ENCODE measurements at regions not wholly inside any gene's neighbourhood (a gene's known extent, or its start where the extent isn't known, plus 50 kb on each side); places are given as distances from the start of the nearest gene placed in this dataset.
A peak's percentile ranks its signal among the peaks of the same experiment; 100 is the strongest.

DNA sequence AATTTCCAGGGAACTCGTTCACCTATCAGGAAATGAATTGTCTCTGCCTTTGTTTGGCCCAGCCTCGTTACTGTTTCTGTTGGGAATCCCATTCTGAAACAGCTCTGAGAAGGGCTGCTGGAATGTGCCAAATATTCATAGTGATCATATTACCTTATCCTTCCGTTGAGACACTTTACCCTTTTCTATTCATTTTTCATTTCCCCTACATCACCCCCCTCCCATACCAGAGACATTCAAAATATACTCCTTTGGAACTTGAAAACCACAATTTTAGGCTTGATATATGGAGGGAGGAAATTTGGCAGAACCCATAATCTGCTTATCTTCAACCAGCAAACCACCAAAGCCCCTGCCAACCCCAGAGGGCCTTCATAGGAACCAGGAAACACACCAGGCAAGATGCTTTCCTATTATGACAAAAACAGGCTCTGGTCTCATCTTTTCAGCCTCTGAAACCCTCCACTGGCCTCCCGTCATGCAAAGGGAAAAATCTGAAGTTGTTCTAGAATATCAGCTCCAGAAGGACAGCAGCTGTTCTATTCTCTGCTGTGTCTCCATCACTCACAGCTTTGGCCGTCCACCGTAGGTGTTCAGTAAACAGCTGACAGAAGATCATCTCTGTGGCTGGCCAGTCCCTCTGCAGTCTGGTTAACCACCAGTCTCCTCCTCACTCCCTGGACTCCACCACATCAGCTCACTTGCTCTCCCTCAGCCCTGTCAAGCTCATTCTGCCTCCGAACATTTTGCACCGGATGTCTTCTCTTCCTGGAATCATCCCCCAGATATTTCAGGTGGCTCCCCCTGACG is 217.2 kb upstream of the WWC1 start:
- H3K36me3 ChIP-seq (ENCODE audit: control insufficient read depth, insufficient read depth, low read length): no peaks in the 10 kb centered on the region
- Mint-ChIP-seq H3K36me3 (ENCODE audit: low read depth) (no peaks in the 10 kb centered on the region), H3K9me3 (peaks cover 3% of the 10 kb centered on the region), H3K4me3 (no peak overlapping the region), H3K27ac (no peak overlapping the region), H3K27me3 (ENCODE audit: insufficient read depth) (peaks cover 24% of the 10 kb centered on the region), H3K4me1 (no peaks in the 10 kb centered on the region)
- 83 to 84% methylated on average over 9 of the region's 9 CpGs for WGBS, 2 experiments (ENCODE audit: insufficient coverage in 1 of 2, insufficient read length in 1 of 2)
- no peaks in the 10 kb centered on the region for H3K9me3 ChIP-seq (ENCODE audit: control insufficient read depth, low read length)
- no peak overlapping the region for H3K9ac ChIP-seq (ENCODE audit: extremely low read depth, low read length, poor library complexity, severe bottlenecking)
- H3K27ac ChIP-seq (ENCODE audit: low read depth, low read length): no peak overlapping the region
- TF ChIP-seq, protein P1, sequence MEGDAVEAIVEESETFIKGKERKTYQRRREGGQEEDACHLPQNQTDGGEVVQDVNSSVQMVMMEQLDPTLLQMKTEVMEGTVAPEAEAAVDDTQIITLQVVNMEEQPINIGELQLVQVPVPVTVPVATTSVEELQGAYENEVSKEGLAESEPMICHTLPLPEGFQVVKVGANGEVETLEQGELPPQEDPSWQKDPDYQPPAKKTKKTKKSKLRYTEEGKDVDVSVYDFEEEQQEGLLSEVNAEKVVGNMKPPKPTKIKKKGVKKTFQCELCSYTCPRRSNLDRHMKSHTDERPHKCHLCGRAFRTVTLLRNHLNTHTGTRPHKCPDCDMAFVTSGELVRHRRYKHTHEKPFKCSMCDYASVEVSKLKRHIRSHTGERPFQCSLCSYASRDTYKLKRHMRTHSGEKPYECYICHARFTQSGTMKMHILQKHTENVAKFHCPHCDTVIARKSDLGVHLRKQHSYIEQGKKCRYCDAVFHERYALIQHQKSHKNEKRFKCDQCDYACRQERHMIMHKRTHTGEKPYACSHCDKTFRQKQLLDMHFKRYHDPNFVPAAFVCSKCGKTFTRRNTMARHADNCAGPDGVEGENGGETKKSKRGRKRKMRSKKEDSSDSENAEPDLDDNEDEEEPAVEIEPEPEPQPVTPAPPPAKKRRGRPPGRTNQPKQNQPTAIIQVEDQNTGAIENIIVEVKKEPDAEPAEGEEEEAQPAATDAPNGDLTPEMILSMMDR (conservative IDR thresholded peaks at IDR 0.05): no peak
- H3K4me1 ChIP-seq (ENCODE audit: control insufficient read depth, insufficient read depth, low read length): no peaks in the 10 kb centered on the region
- DNase-seq: no peak
- no peaks in the 10 kb centered on the region for H3K27me3 ChIP-seq (ENCODE audit: control insufficient read depth, insufficient read depth, low read length, poor library complexity, severe bottlenecking)
- no peak overlapping the region for H3K4me3 ChIP-seq (ENCODE audit: low read length)

DNA sequence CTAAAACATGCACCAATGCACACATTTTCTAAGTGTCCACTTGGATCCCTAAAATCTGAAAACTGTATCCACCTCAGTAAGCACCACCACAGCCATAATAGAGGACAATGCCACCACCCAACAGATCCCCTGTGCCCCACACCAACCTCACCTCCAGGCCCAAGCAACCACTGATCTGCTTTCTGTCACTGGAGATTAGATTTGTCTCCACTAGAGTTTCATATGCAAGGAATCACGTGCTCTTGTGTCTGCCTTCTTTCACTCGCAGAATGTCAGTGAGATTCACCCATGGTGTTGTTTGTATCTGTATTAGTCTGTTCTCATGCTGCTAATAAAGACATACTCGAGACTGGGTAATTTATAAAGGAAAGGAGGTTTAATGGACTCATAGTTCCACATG is 216.1 kb upstream of the WWC1 start:
- no peak overlapping the region for H3K4me3 Mint-ChIP-seq
- TF ChIP-seq, protein P1 (conservative IDR thresholded peaks at IDR 0.05): no peak
- no peak for DNase-seq
- H3K27me3 Mint-ChIP-seq (ENCODE audit: insufficient read depth): peaks cover 24% of the 10 kb centered on the region
- H3K9me3 Mint-ChIP-seq: peaks cover 3% of the 10 kb centered on the region
- Histone ChIP-seq H3K27me3 (ENCODE audit: control insufficient read depth, insufficient read depth, low read length, poor library complexity, severe bottlenecking) (no peaks in the 10 kb centered on the region), H3K4me1 (ENCODE audit: control insufficient read depth, insufficient read depth, low read length) (no peaks in the 10 kb centered on the region), H3K27ac (ENCODE audit: low read depth, low read length) (no peak overlapping the region), H3K9me3 (ENCODE audit: control insufficient read depth, low read length) (no peaks in the 10 kb centered on the region), H3K9ac (ENCODE audit: extremely low read depth, low read length, poor library complexity, severe bottlenecking) (no peak overlapping the region), H3K4me3 (ENCODE audit: low read length) (no peak overlapping the region), H3K36me3 (ENCODE audit: control insufficient read depth, insufficient read depth, low read length) (no peaks in the 10 kb centered on the region)
- 93 to 100% methylated on average over 2 to 3 of the region's 3 CpGs for WGBS, 2 experiments (ENCODE audit: insufficient coverage in 1 of 2, insufficient read length in 1 of 2)
- no peaks in the 10 kb centered on the region for H3K4me1 Mint-ChIP-seq
- H3K36me3 Mint-ChIP-seq (ENCODE audit: low read depth): no peaks in the 10 kb centered on the region
- H3K27ac Mint-ChIP-seq: no peak overlapping the region

DNA sequence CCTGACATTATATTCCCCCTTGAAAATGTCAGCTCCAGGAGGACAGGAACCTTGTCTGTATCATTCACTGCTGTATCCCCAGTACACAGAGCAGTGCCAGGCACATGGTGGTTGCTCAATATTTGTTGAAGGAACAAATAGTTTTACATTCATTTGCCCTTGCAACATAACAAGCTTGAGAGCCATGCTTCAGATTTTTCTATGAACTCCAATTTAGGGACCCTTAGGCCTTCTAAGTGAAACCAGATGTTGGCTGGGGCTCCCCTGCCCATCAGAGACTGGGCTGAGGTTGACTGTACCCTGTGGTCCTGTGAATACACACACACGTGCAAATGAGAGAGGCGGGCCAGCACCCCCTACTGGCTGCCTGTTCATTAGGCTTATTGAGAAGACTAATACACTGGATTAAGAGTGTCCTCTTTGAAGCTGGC is 214.9 kb upstream of the WWC1 start:
- H3K9me3 Mint-ChIP-seq: peaks cover 4% of the 10 kb centered on the region
- no peaks in the 10 kb centered on the region for H3K36me3 Mint-ChIP-seq (ENCODE audit: low read depth)
- Histone ChIP-seq H3K27me3 (ENCODE audit: control insufficient read depth, insufficient read depth, low read length, poor library complexity, severe bottlenecking) (no peaks in the 10 kb centered on the region), H3K27ac (ENCODE audit: low read depth, low read length) (no peak overlapping the region), H3K4me1 (ENCODE audit: control insufficient read depth, insufficient read depth, low read length) (no peaks in the 10 kb centered on the region), H3K36me3 (ENCODE audit: control insufficient read depth, insufficient read depth, low read length) (no peaks in the 10 kb centered on the region), H3K9ac (ENCODE audit: extremely low read depth, low read length, poor library complexity, severe bottlenecking) (no peak overlapping the region), H3K4me3 (ENCODE audit: low read length) (no peak overlapping the region), H3K9me3 (ENCODE audit: control insufficient read depth, low read length) (no peaks in the 10 kb centered on the region)
- 0 to 29% methylated on average over 1 to 2 of the region's 2 CpGs for WGBS, 2 experiments (ENCODE audit: insufficient coverage in 1 of 2, insufficient read length in 1 of 2)
- H3K4me1 Mint-ChIP-seq: no peaks in the 10 kb centered on the region
- H3K4me3 Mint-ChIP-seq: no peak overlapping the region
- peak; percentile 93 for DNase-seq
- TF ChIP-seq, protein P1 (conservative IDR thresholded peaks at IDR 0.05): peak; percentile 88
- H3K27me3 Mint-ChIP-seq (ENCODE audit: insufficient read depth): peaks cover 24% of the 10 kb centered on the region
- H3K27ac Mint-ChIP-seq: no peak overlapping the region

Data from endodermal cell (in vitro differentiated cells).